NCI-H510A (cell line): ENCODE measurements at regions not wholly inside any gene's neighbourhood (a gene's known extent, or its start where the extent isn't known, plus 50 kb on each side); places are given as distances from the start of the nearest gene placed in this dataset.

ENCODE experiments used
- DNase-seq: peaks from one replicate; lab custom pipeline; 2025; lab: John Stamatoyannopoulos, UW

DNA sequence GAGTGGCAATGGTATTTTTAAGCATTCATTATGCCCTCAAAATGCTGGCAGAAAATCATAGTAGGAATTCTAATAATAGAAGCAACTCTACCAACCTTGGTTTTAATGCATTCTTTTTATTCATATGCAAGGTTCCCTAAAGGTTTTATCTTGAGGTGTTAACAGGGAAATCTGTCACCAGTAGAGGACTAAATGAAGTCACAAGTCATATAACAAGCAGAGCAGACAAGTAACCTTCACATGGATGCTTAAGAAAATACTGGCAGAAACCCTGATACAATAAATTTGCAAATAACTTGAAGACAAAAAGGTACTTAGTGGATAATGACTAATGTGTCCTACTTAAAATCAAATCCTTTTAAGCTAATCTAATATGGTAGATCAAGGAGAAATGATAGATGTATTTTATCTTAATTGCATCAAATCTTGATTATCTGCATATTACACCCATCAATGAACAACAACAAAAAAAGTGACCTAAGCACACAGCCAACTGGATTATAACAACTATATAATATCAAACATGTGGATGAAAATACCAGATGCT lies 73.3 kb downstream of the RFC3 start:
- no peak for DNase-seq

- no peak for DNase-seq
Observed at GRCh38 chr13:33893559-33893958, 75.6 kb downstream of the RFC3 start.

DNA sequence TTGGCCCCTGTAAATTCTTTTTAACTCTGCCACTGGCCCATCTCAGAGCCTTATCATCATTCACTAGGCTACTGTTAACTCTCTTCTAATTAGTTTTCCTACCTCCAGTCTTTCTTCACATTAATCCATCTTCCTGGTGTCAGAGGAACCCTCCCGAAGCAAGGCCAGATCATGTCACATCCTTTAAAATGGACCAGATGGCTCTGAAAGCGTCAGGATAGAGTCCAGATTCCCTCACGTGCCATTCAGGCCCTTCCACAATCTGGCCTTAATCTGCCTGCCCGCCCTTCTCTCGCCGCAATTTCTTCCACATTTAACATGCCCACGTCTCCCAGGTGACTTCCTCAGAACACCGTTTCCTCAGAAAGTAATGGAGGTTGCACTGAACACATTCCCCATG lies 86.5 kb downstream of the RFC3 start:
- DNase-seq: no peak

GRCh38 chr13:33908116-33908515 lies 90.2 kb downstream of the RFC3 start:
- no peak for DNase-seq

- no peak for DNase-seq
Observed at GRCh38 chr13:33910255-33910654, 92.3 kb downstream of the RFC3 start.

- no peak for DNase-seq
Observed at GRCh38 chr13:33911521-33911920, 93.6 kb downstream of the RFC3 start.

DNA sequence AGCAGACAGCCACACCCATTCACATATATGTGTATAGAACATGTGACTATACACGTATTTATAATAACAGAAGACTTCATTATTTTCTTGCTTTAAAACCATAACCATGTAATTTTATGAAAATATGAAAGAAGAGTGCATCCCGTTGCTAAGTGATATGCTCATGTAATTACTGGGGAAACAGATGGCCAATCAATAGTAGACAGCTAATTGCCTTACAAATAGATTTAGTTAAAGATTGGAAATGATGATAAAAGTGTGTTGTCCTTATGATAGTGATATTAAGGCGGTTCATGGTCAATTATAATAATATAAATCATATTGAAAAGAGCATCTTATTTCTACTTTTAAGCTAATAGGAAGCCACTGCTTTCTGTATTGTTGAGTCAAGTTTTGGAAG lies 95.9 kb downstream of the RFC3 start:
- no peak for DNase-seq

- no peak for DNase-seq
Observed at GRCh38 chr13:33917190-33917589, 99.2 kb downstream of the RFC3 start.

DNA sequence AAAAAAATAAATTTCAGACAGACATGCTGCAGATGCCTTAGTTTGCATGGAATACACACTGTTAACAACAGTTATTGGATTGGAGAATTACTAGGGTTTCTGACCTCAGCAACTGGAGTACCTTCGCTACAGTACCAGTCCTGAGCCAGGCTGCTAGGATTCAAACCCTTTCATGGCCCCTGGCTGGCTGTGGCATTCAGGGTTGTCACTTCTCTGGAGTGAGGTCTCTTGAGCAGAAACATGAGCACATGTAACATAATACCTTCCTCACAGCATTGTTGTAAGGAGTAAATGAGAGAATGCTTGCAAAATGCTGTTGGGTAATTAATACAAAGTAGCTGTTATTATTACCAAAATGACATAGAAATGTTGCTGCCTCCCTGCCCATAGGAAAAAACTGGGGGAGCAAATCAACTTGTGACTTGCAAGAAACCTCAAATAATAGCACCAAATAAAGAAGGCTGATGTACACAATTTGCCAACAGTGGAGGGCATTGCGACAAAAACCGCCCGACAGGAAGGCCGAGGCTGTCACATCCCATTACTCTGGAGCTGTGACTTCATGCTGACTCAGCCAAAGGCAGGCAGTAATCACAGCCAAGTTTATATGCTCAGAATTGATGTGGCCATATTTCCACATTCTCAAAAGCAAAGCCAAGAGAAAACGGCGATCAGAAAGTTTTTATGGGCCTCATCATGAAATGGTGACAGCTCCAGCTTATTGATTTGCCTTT lies 100.4 kb downstream of the RFC3 start:
- peak; percentile 1 for DNase-seq

DNA sequence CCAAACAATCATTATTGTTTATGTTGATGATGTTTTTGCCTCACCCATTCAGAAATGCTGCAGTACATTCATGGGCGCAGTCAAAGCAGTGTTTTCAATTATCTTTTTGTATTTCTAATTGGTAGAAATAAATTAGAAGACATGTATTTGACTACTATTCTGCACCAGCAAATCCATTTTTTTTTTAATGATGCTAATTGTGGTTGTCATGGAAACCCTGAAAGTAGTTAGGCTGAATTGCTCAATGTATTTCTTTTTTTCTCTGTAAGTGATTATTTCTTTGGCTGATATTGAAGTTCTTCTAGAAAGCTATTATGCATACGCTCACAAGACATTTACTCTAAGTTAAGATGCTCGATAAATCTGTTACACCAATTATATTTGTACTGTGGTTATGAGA lies 101.2 kb downstream of the RFC3 start:
- DNase-seq: no peak

- no peak for DNase-seq
Observed at GRCh38 chr13:33925563-33925962, 107.6 kb downstream of the RFC3 start.

DNA sequence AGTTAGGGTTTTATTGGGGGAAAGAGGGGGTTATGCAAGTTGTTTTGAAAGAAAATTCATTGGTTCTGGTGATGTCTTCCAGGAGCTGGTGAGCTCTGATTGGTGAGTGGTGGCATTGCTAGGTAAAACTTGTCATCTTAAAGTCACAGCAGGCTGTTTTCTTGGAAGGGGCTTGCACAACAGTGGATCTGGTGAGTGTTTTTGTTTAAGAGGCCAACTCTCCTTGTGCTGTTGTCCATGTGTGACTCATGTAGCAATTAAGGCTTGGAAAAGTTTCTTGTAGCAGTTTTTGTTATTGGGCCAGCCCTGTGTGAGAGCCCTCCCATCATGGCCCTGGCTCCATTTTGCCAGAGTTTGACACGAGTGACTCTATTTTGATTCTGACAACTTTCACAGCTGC lies 109.4 kb downstream of the RFC3 start:
- DNase-seq: no peak

GRCh38 chr13:33931397-33932311 lies 113.7 kb downstream of the RFC3 start:
- DNase-seq: peak; percentile 2

- no peak for DNase-seq
Observed at GRCh38 chr13:33932769-33933406, 114.9 kb downstream of the RFC3 start.

GRCh38 chr13:33933810-33934209 lies 115.9 kb downstream of the RFC3 start:
- DNase-seq: no peak

GRCh38 chr13:33934343-33934742 lies 116.4 kb downstream of the RFC3 start:
- no peak for DNase-seq

GRCh38 chr13:33934951-33935371 lies 117.0 kb downstream of the RFC3 start:
- DNase-seq: no peak

GRCh38 chr13:33935969-33936368 lies 118.0 kb downstream of the RFC3 start:
- DNase-seq: no peak

GRCh38 chr13:33937373-33938098 lies 119.6 kb downstream of the RFC3 start:
- DNase-seq: no peak

- no peak for DNase-seq
Observed at GRCh38 chr13:33940256-33940655, 122.3 kb downstream of the RFC3 start.

GRCh38 chr13:33940898-33941297 lies 122.9 kb downstream of the RFC3 start:
- no peak for DNase-seq

DNA sequence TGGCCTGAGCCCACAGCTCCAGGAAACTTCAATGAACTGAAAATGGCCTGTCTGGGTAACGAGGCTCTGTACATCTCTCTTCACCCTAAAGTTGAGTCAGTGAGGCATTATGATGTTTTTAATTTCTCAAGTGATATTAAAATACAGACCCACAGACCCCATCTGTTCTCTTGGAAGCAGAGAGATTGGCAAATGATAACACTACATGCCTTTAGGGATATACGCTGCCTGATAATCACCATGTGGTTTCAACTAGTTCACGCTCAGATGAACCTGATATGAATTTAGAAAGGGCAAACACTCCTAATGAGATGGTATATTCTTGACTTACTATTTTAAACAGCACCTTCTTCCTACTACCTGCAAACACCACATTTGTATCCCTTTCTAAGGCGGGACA lies 127.5 kb downstream of the RFC3 start:
- DNase-seq: no peak
